Activated CD4-positive, CD25-positive, alpha-beta regulatory T cell treated with anti-CD3 and anti-CD28 coated beads, Interleukin-2, amount 50 U/mL, for 72 hours (primary cell): ENCODE measurements at regions not wholly inside any gene's neighbourhood (a gene's known extent, or its start where the extent isn't known, plus 50 kb on each side); places are given as distances from the start of the nearest gene placed in this dataset.

Experiments used
- DNase-seq: peaks from one replicate; pipeline ENCODE4 v3.0.0; 2021

DNA sequence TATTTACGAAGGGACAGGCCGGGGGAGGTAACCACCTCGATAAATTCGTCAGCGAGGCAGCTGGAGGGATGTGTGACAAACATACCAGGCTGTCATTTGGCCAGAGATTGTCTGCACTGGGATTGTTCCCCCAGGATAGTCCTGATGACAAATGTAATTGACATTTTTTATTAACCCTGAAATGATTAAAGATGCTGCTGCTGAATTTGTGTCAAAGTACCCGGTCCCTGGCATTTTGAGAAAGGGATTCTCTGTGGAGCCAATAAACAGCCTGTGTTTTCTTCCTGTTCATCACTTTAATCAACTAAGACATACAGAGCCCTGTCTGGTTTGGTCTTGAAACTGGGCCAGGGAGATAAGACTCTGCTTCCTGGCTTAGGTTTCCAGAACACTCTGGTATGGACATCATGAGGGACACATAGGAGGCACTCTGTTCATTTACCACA lies 117.6 kb downstream of the SLC25A47 start:
- DNase-seq, result no peak

DNA sequence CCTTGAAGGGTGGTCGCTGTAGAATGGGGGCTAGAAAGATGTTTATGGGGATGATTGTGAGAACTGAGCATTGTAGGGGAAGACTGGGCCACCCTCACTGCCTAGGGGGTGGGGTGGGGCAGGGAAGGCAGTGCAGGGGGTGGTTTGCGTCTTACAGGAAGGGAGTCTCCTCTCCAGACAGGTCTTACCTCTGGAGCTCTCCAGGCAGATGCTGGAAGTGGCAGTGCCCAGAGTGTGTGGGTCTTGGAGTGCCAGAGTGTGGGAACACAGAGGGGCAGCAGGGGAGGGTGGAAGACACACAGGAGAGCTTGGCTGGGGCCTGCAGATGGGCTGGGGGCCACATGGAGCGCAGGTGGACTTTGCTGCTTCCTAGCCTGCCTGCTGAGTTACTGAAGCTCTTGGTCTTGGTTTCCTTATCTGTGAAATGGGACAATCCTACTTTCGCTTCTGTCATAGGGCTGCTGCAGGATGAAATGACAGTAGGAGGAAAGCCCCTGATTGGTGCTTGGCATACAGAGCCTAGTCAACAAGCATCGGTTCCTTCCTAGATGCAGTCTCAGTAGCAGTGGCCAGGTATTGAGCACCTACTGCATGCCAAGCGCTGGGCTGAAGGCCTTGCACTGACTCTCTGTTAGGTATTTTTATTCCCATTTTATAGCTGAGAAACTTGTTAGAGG lies 118.3 kb downstream of the SLC25A47 start:
- no peak for DNase-seq

GRCh38 chr14:100442036-100442435 lies 118.9 kb downstream of the SLC25A47 start:
- no peak for DNase-seq

GRCh38 chr14:100442498-100443490 lies 119.7 kb downstream of the SLC25A47 start:
- no peak for DNase-seq

DNA sequence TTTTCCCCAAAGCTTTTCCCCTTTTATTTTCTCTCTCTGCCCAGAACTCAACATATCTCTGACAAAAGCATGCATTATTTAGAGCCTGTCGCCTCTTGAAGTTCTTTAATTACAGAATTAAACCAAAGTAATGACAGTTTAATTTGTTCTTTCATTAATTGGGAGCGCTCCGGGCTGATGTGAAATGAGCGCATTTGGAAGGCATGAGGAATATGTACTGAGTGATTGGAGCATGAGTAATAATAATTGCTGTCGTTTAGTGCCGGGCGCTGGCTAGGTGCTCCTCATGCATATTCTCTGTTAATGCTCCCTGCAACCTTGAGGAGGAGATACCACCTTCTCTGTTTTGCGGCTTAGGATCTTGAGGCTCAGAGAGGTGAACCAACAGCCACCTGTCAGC lies 120.5 kb downstream of the SLC25A47 start:
- no peak for DNase-seq

- no peak for DNase-seq
Observed at GRCh38 chr14:100445436-100446088, 122.4 kb downstream of the SLC25A47 start.

- DNase-seq, result no peak
Observed at GRCh38 chr14:100446572-100446971, 123.4 kb downstream of the SLC25A47 start.

DNA sequence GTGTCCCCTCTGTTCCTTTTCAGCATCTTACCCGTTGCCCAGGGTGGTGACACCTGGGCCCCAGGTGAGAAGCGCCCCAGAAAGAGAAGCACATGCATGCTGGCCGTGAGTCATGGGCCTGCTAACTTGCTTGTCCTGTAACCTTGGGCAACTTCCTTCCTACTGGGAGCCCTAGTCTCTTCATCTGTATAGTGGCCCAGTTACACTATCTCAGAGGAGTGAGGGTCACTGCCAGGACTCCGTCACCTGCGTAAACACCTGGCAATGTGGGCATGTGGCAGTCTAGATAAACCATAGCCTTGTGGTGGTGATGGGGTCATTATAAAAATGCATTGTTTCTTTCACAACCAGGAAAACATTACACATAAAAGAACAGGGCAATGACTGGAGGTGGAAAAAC lies 125.2 kb downstream of the SLC25A47 start:
- DNase-seq, result no peak

DNA sequence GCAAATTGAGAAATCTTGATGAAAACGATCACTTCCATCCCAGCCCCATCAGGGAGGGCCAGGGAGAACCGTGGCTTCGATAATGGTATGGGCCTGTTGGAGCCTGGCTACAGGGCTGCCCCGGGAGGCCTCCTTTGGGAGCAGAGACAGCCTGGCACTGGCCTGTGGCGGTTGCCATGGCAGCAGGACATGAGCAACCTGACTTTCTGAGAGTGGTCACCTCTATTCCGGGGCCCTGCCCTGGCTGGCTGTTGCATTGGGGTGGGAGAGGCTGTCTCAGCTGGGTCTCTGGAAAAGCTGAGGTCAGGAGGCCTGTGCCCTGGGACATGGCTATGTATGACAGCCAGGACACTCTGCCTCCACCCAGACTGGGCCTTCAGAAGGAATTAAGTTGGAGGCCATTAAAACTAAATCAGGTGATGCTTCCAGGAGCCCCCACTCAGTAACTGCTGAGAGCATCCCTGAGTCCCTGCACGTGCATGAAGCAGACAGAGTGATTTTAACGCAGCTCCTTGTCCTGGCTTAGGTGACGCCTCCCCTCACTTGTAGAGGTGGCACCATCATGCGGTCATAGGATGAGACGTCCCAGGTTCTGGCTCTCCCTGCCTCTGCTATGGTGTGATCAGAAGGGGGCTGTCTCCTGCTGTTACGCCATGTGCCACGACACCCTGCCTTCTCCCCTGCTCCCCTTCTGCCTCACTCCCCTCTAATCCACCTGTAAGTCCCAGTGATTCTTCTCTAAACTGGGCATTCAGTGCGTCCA lies 126.3 kb downstream of the SLC25A47 start:
- no peak for DNase-seq

DNA sequence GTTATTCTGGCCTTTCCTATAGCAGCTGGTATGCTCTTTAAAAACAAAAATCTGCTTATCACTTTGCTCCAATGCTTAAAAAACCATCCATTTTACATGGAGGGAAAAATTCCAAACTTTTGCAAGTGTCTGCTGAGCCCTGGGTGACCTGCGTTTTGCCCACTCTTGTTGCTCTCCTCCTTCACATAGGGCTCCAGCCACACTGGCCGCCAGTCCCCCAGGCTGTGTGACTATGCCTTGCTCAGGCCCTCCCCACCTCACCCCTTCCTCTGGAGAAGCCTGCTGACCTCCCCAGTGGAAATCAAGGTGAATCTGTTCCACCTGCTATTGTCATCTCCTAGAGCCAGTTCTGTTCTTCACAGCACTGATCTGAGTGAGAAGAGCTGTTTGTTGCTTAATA lies 126.9 kb downstream of the SLC25A47 start:
- no peak for DNase-seq

DNA sequence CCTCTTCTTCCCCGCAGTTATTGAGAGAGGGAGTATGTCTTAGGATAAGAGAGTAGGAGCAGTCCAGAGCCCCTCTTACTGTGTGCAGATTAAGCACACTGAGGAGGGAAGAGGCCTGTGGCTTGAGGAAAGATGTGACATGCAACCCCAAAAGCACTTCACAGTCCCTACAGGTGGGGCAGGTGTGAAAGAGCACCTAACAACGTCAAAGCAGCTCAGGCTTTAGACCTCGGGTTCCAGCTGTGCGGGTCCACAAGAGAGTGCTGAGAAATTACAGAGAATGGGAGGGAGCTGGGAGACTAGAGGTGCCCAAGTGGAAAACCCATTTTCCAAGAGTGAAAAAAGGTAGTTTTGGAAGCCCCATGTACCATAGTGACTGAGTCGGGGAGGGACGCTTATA lies 127.6 kb downstream of the SLC25A47 start:
- no peak for DNase-seq

- no peak for DNase-seq
Observed at GRCh38 chr14:100451264-100451663, 128.1 kb downstream of the SLC25A47 start.

DNA sequence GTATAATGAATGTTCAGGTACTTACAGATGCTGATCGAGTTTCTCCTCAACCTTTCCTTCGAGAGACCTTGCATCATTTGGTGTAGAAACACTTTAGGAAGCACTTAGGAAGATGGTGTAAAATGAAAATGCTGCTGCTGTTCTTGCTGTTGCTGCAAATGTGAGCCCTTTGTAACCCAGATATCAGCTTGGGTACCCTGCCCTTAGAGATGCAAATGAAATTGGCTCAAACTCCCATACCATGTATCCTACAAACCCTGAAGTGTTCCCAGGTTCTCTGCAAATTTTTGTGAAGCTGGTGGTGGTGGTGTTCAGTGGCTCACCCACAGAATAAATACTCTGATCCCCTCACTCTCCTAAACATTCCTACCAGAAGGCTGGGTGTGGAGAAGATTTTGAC lies 130.8 kb downstream of the SLC25A47 start:
- DNase-seq, result no peak

- no peak for DNase-seq
Observed at GRCh38 chr14:100454437-100454836, 131.3 kb downstream of the SLC25A47 start.

DNA sequence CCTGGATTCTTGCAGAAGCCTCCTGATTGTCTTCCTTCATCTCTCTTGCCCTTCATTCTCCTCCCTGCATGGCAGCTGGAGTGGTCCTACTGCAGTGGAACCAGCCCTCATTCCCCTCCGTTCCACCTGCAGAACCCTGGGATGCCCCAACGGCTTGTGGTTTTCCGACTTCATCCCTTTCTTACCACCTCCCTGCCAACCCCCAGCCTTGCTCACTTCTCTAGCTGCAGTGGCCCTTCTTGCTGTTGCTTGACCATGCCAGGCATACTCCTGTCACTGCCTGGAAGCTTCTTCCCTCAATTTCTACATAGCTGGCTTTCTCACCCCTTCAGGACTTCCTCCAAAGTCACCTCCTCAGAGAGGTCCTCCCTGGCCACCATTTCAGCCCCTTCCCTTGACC lies 123.3 kb downstream of the BEGAIN start:
- no peak for DNase-seq

- DNase-seq, result no peak
Observed at GRCh38 chr14:100466111-100466856, 120.9 kb downstream of the BEGAIN start.

DNA sequence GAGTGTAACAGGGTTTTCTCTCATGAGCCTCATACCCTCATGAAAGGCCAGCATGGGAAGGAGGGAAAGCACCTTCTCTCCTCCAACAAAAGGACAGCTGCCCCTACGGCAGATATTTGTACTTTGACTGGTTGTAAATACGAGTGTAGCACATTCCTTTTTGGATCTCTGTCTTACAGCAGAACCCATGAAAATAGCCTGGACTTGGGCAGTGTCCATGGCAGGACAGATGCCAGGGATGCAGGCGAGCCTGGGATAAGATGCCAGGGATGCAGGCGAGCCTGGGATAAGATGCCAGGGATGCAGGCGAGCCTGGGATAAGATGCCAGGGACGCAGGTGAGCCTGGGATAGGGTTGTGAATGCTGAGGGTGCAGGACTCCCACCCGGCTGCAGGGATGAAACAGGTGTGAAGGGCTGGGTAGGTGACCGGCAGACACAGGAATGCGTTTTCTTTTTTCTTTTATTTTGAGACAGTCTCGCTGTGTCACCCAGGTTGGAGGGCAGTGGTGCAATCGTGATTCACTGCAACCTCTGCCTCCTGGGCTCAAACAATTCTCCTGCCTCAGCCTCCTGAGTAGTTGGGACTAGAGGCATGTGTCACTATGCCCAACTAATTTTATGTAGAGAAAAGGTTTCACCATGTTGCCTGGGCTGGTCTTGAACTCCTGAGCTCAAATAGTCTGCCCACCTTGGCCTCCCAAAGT lies 120.0 kb downstream of the BEGAIN start:
- no peak for DNase-seq

- no peak for DNase-seq
Observed at GRCh38 chr14:100467939-100468338, 119.3 kb downstream of the BEGAIN start.

GRCh38 chr14:100468557-100468956 lies 118.7 kb downstream of the BEGAIN start:
- DNase-seq, result no peak

DNA sequence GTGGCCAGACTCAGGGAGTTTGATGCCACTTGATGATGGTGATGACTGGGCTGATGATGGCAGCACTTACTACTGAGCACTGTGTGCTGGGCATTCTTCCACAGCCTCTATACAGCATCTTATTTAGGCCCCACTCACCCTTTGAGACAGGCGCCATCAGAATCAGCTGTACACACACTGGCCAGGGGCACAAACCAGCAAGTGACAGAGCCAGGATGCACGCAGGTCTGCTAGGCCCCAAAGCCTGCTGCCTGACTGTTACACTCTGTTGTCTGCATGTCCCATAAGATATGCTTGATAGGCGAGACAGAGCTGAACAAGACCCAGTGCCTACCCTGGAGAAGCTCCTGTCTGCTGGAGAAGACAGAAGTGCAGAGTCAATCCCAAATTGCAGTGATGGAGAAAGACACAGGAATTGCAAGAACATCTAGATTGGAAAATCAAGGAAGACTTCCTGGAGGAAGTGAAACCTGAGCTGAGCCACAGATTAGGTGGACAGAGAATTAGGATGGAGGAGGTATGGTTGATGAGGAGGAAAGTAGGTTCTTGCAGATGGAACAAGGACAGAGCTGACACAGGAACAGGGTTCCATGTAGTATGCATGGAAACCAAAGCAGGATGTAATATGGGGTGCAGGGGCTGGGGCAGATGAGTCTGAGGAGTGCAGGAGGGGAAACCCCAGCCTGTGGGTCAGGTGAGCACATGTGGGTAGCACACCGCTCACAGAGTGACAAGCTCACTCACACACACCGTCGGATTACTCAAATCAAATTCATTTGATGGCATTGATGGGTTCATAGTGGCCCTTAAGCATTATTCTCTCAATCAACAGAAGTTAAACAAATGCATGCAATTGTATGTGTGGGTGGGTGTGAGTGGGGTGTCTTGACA lies 117.3 kb downstream of the BEGAIN start:
- no peak for DNase-seq
